ENCODE measurements at regions not wholly inside any gene's neighbourhood (a gene's known extent, or its start where the extent isn't known, plus 50 kb on each side); places are given as distances from the start of the nearest gene placed in this dataset.

- TF ChIP-seq, protein P1, sequence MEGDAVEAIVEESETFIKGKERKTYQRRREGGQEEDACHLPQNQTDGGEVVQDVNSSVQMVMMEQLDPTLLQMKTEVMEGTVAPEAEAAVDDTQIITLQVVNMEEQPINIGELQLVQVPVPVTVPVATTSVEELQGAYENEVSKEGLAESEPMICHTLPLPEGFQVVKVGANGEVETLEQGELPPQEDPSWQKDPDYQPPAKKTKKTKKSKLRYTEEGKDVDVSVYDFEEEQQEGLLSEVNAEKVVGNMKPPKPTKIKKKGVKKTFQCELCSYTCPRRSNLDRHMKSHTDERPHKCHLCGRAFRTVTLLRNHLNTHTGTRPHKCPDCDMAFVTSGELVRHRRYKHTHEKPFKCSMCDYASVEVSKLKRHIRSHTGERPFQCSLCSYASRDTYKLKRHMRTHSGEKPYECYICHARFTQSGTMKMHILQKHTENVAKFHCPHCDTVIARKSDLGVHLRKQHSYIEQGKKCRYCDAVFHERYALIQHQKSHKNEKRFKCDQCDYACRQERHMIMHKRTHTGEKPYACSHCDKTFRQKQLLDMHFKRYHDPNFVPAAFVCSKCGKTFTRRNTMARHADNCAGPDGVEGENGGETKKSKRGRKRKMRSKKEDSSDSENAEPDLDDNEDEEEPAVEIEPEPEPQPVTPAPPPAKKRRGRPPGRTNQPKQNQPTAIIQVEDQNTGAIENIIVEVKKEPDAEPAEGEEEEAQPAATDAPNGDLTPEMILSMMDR (conservative IDR thresholded peaks at IDR 0.05), result no peak
- no peak for TF ChIP-seq EZH2 (IDR thresholded peaks at IDR 0.05; ENCODE audit: low read depth)
Observed at GRCh38 chr2:39524061-39524460, 87.0 kb upstream of the MAP4K3 start.
